ENCODE measurements at regions not wholly inside any gene's neighbourhood (a gene's known extent, or its start where the extent isn't known, plus 50 kb on each side); places are given as distances from the start of the nearest gene placed in this dataset.

- no peak for TF ChIP-seq POLR2AphosphoS5 (IDR thresholded peaks at IDR 0.05)
- no peak for TF ChIP-seq CTCF (IDR thresholded peaks at IDR 0.05)
- no peak for TF ChIP-seq EP300 (IDR thresholded peaks at IDR 0.05)
- TF ChIP-seq POLR2A (IDR thresholded peaks at IDR 0.05) = no peak
- H3K36me3 ChIP-seq = no peaks in the 10 kb centered on the region
- 65 to 85% (median 73%) methylated on average over 6 of the region's 6 CpGs for WGBS, 5 donors
- intact Hi-C loops (cut with DNase I; ENCODE audit: low total_unique reads) = no loop called here
- peaks cover 0 to 23% (median 13%) of the 10 kb centered on the region in 4 donors for H3K9me3 ChIP-seq
- H3K27ac ChIP-seq = peak overlapping the region in 3 of 5 donors; percentile 5 to 29 (median 6)
- no peaks in the 10 kb centered on the region for H3K27me3 ChIP-seq
- H3K4me3 ChIP-seq = no peak overlapping the region
- peaks cover 0 to 7% (median 6%) of the 10 kb centered on the region in 4 donors for H3K4me1 ChIP-seq
- DNase-seq = peak in 1 of 2 donors; percentile 49
Measured at GRCh38 chr10:36187380-36188079, 545.4 kb upstream of the FZD8 start.

DNA sequence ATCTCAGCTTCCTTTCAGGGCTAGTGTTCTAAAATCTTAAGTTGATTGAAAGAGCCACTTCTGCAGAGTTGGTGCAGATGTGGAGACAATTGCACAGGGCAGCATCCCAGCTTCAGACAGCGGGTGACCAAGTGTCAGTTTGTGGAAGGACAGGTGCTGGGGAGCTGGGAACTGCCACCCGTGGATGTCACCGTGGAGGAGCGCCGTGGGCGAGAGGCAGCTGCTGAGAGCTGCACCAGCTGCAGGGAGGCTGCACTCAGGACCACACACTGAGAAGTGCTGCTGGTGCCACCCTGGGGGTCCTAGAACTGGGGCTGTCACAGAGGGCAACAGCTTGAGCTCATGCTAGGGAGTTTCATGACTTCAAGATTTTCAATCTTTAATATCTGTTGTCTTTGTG lies 543.0 kb upstream of the FZD8 start:
- Histone ChIP-seq H3K27me3 (no peaks in the 10 kb centered on the region), H3K4me1 (peaks cover 0 to 10% (median 6%) of the 10 kb centered on the region in 4 donors), H3K27ac (no peak overlapping the region), H3K36me3 (no peaks in the 10 kb centered on the region), H3K9me3 (no peaks in the 10 kb centered on the region), H3K4me3 (no peak overlapping the region)
- intact Hi-C loops (cut with DNase I; ENCODE audit: low total_unique reads) = no loop called here
- TF ChIP-seq EP300 (IDR thresholded peaks at IDR 0.05) = no peak
- no peak for TF ChIP-seq POLR2AphosphoS5 (IDR thresholded peaks at IDR 0.05)
- TF ChIP-seq CTCF (IDR thresholded peaks at IDR 0.05) = no peak
- TF ChIP-seq POLR2A (IDR thresholded peaks at IDR 0.05) = no peak
- WGBS, 5 donors = 71 to 89% (median 86%) methylated on average over 6 of the region's 6 CpGs
- no peak for DNase-seq

DNA sequence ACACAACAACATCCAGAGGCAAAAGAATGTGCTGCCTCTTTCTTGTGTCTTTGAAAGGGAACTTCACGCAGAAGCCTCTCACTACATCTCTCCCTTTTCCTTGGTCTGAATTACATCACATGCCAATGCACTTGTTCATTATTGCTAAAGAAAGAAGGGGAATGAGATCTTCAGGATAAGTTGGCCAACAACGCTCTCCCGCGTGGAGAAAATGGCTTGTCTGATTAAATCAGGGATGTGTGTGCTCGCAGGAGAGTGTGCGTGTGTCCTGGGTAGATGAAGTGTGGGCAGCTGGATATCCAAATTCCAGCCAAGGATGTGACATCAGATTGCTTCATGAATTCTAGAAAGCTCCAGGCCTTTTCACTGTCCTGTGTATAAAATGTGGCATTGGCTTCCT lies 541.6 kb upstream of the FZD8 start:
- Histone ChIP-seq H3K27ac (no peak overlapping the region), H3K36me3 (no peaks in the 10 kb centered on the region), H3K4me3 (no peak overlapping the region), H3K9me3 (no peaks in the 10 kb centered on the region), H3K4me1 (peaks cover 0 to 10% (median 6%) of the 10 kb centered on the region in 4 donors), H3K27me3 (no peaks in the 10 kb centered on the region)
- TF ChIP-seq POLR2A (IDR thresholded peaks at IDR 0.05) (no peak), CTCF (IDR thresholded peaks at IDR 0.05) (no peak), EP300 (IDR thresholded peaks at IDR 0.05) (no peak), POLR2AphosphoS5 (IDR thresholded peaks at IDR 0.05) (no peak)
- no peak for DNase-seq
- intact Hi-C loops (cut with DNase I; ENCODE audit: low total_unique reads) = no loop called here
- WGBS, 5 donors = 94 to 99% (median 97%) methylated on average over 6 of the region's 6 CpGs

- H3K27ac ChIP-seq = no peak overlapping the region
Measured at GRCh38 chr10:36183056-36183455, 541.0 kb upstream of the FZD8 start.

More at GRCh38 chr10:36183056-36183455, 541.0 kb upstream of the FZD8 start:
- H3K9me3 ChIP-seq = no peaks in the 10 kb centered on the region
- intact Hi-C loops (cut with DNase I; ENCODE audit: low total_unique reads) = no loop called here
- H3K36me3 ChIP-seq = no peaks in the 10 kb centered on the region
- TF ChIP-seq EP300 (IDR thresholded peaks at IDR 0.05) = no peak
- no peak for TF ChIP-seq POLR2A (IDR thresholded peaks at IDR 0.05)
- TF ChIP-seq CTCF (IDR thresholded peaks at IDR 0.05) = no peak
- TF ChIP-seq POLR2AphosphoS5 (IDR thresholded peaks at IDR 0.05) = no peak
- H3K4me1 ChIP-seq = peaks cover 0 to 5% (median 0%) of the 10 kb centered on the region in 4 donors
- no peaks in the 10 kb centered on the region for H3K27me3 ChIP-seq
- DNase-seq = no peak
- H3K4me3 ChIP-seq = no peak overlapping the region
